KG1 (cell line): ENCODE measurements at regions not wholly inside any gene's neighbourhood (a gene's known extent, or its start where the extent isn't known, plus 50 kb on each side); places are given as distances from the start of the nearest gene placed in this dataset.
A peak's percentile ranks its signal among the peaks of the same experiment; 100 is the strongest.

Experiments used
- DNase-seq: peaks from one replicate; lab custom pipeline; 2025; lab: John Stamatoyannopoulos, UW

DNA sequence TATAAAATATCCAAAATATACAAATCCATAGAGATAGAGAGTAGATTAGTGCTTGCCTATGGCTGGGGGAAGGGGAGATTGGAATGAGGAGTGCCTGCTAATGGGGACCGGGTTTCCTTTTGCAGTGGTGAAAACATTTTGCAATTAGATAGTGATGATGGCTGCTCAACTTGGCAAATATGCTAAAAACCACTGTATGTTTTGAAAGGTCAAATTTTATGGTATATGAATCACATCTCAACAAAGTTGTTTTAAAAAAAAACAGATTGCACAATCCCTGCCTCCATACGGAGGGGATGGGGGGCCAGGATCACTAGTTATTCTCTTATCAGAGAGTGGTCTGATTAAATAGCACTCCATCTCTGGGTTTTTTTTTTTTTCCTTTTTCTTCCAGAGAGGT is 76.9 kb upstream of the RIPOR2 start:
- no peak for DNase-seq

DNA sequence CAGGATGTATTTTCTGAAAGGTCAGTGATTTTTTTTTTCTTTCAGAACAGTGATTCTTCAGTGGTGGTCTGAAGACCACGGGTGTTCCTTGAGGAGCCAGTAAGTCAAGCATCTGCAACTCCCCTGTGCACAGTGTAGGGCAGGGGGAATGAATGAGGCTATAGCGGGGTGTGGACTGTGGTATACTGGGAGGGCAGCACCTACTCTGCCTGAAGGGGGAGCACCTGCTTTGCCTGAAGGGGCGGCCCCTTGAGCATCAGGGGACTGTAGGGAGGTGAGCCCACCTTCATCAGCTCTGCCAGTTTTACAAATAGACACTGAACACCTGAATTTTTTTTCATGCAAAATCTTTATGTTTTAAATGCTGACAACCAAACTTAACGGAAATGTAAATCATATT is 77.5 kb upstream of the RIPOR2 start:
- no peak for DNase-seq

- no peak for DNase-seq
Observed at GRCh38 chr6:25014369-25014768, 78.6 kb upstream of the RIPOR2 start.

DNA sequence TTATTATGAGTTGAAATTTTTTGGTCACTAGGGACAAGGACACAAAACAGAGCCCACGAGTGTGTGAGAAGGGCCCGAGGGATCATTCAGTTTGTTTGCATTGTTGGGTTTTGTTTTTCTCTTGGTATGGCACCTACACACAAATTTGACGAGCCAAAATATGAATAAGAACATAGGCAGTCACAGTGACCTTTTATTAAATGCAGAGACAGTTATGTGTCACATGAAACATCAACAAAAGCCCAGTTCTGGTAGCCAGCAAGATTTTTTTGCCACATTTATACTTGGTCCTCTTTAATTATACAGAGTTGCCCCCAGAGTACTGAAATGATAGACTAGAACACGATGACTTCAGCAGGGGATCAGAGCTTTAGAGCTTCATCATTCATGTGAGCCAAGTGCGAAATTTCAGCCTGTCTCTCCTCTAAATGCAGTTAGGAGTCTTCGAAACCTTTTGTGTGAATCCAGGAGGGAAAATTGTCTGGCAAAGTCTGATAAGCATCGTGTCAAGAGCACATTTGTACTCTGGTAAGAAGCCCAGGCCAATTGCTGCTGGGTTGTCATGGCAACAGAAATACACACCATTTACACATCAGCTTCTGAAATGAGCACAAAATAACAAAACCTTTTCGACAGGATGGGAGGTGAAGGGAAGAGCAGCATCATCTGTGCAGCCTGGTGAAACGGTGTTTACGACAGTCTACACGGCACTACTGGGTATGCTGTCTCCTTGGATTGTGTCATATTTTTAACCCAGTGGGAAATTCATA is 79.2 kb upstream of the RIPOR2 start:
- no peak for DNase-seq

DNA sequence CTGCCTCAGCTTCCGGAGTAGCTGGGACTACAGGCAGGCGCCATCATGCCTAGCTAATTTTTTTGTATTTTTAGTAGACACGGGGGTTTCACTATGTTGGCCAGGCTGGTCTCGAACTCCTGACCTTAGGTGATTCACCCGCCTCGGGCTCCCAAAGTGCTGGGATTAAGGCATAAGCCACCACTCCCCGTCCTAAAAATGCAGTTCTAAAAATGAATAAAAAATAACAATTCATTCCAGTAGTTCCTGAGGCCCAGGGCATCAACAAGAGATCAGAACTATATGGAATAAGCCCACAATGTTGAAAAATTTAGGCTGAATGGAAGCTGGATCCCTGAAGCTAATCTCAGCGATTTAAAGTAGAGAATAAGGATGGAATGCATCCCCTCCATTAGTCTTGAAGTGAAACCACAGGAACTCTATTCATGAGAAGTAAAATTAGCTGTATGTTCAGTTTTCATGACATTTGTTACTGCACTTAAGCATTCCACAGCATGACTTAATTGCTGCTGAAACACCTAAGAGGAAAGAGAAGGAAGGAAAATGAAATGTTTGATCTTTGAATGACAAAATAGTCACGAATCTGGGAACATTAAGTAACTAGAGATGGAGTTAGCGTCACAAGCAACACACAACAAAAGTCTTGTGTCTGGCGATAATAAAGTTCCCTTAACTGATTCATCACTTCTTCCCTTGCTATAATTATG is 80.4 kb upstream of the RIPOR2 start:
- DNase-seq, result no peak

- DNase-seq, result no peak
Observed at GRCh38 chr6:25017486-25017885, 81.7 kb upstream of the RIPOR2 start.

GRCh38 chr6:25017932-25018567 is 82.3 kb upstream of the RIPOR2 start:
- DNase-seq, result peak; percentile 19

- DNase-seq, result no peak
Observed at GRCh38 chr6:25018568-25018954, 82.8 kb upstream of the RIPOR2 start.

GRCh38 chr6:25022140-25022553 is 86.4 kb upstream of the RIPOR2 start:
- no peak for DNase-seq

- DNase-seq, result no peak
Observed at GRCh38 chr6:25023781-25024180, 88.0 kb upstream of the RIPOR2 start.

DNA sequence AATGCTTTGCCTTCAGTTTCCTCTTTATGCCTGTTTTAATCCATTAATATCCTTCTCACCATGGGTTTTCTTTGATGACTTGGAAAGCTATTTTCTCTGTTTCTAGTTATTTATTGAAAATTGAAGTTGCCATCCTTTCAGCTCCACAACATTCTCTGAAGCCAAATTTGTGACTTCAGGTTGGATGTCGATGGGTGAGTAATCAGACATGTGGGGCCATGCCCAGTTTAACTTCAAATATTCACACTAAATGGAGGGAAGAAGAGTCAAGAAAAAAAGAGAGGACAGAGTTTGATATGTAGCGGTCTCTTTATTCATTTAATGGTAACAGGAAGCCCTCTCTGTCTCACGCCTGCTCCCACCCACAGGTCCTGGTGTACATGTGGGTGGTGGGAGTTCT is 89.1 kb upstream of the RIPOR2 start:
- DNase-seq, result no peak

- no peak for DNase-seq
Observed at GRCh38 chr6:25025248-25025918, 89.6 kb upstream of the RIPOR2 start.

DNA sequence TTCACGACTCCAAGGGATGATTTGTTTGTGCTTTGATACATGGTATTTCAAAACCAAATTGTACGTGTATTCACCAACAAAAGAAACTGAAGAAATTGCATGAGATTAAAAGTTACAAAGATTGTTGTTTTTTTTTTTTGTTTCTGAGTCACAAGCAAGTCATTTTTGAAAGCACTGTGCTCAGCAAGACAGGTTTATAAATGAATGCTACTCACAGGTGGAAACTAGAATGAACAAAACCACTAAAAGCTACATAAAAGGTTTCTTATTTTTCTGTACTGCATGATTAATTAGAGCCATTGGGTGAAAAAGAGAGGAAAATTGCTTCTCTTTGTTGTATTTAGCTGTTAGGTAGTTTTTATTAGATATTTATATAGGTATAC is 90.2 kb upstream of the RIPOR2 start:
- DNase-seq, result no peak

GRCh38 chr6:25026723-25027122 is 91.0 kb upstream of the RIPOR2 start:
- no peak for DNase-seq

- no peak for DNase-seq
Observed at GRCh38 chr6:25027221-25027916, 91.6 kb upstream of the RIPOR2 start.

DNA sequence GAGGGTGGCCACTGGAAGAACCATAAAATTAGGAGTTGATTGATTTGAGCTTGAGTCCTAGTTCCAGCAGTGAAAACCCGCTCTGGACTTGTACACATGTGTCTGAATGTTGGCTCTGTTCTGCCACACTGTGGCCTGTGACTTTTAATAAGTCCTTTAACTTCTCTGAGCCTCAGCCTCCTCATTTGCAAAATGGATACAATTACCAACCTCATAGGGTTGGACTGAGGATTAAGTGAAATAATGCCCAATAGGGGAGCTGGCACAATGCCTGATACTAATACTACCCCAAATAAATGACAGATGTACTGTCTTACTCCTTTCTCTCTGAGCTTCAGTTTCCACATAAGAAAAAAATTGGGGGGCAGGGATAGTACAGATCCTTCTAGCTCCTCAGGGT is 92.6 kb upstream of the RIPOR2 start:
- no peak for DNase-seq

- DNase-seq, result no peak
Observed at GRCh38 chr6:25032934-25033333, 97.2 kb upstream of the RIPOR2 start.

DNA sequence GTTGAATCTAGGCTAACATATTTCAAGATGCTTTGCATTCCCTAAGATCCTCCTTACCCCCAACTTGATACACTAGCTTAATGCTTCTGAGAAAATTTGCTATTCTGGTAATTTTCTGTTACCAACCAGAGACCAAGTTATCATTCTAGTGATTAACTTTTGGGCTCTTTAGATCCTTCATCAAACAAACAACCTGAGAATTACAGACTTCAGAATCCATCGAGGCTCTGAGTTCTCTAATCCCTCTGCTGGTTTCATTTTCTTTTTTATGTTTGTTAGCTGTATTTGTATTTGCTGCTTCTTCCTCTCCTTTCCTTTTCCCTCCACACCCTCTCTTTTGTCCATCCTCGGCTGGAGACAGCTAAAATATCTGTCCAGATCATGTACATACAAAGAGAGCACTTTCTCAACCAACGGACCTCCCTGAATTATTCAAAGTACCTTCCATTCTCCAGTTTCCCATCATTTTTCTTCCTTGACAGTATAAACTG is 98.7 kb upstream of the RIPOR2 start:
- no peak for DNase-seq

DNA sequence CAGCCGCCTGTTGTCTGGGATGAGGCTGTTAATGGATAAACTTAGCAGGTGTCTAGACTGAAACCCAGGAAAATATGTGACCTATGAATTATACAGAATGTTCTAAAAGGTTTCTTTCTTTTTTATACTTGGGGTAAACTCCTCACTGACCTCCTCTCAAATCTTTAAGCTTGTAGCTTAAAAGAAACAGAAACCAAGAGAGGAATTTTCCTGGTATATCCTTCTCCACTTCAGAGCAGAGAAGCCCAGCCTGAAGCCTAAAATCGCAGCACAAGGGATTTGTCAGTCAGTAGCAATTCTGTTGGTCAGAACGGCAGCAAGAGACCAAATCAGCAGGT is 99.4 kb upstream of the RIPOR2 start:
- no peak for DNase-seq

DNA sequence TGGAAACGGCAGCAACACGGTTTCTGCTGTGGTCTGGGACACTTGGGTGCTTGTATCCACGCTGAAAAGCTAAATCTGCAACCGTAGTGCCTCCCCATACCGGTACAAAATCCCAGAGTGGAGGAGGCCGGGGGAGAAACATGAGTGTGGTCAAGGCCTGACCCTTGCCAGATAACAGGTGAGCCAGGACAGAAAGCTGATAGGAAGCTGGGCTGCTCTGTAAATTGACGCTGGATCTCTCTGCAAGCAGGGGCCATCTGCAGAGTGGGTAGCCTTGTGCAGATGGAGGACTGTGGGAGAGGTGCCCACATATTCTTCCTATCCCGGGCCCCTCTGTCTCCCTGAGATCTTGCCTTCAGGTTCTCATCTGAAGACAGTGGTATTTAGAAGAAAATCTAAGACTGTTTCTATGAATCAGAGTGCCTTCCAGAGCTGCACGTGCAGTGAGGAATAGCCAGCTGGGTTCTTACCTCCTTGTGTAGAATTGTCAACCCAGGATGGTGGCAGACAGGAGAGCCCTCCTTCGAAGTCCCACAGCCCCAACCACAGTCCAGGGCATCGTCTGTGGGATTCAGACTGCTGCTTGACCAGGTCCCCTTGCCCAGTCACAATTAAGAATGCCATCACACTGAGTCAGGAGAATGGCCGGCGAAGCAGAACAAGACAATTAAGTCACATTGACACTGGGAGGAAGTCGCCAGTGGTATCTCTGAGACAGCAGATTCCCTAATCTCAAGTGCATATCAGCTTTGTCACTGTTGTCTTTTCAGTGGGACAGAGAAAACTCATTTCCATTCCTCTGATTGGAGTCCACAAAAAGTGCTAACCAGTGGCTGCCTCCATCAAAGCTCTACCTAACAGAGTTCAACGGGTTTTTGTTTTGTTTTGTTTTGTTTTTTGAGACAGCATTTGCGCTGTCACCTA is 100.0 kb upstream of the RIPOR2 start:
- no peak for DNase-seq

DNA sequence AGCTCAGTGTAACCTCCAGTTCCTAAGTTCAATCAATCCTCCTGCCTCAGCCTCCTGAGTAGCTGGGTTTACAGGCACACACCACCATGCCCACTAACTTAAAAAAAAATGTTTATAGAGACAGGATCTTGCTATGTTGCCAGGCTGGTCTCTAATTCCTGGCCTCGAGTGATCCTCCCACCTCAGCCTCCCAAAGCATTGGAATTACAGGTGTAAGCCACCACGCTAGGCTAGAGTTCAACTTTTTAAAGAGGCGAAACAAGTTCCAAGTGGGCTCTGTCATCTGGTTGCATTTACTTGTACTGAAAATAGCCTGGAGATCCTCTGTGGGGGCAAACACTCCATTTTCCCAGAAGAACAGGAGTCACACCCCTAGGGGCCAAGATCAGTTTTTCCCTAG is 100.7 kb upstream of the RIPOR2 start:
- no peak for DNase-seq
